NCI-H2196 treated with DMSO at 0.1 percent for 48 hours (cell line): ENCODE measurements at regions not wholly inside any gene's neighbourhood (a gene's known extent, or its start where the extent isn't known, plus 50 kb on each side); places are given as distances from the start of the nearest gene placed in this dataset.

ENCODE experiments used
- DNase-seq: peaks from one replicate; lab custom pipeline; 2025; ENCODE audit not compliant: unreplicated experiment; lab: John Stamatoyannopoulos, UW

DNA sequence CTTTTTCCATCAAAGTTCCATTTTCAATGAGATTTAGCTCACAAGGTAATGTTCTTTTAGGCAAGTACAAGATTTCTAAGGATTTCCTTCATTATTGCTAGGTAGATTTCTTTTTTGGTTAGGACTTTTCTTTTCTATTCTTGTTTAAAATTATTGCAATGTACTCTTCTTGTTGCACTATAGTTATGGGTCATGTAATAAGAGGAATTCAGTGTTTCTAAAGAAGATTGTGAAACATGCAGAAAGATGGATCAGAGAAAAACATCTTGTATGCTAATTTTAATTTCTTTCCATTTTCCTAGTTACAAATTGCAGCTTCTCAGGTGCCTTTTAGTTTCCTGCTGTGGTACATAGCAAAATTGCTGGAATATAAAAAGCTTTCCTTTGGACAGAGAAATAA lies 56.1 kb downstream of the BTG1 start:
- DNase-seq: no peak

- DNase-seq: no peak
These were observed 56.8 kb downstream of the BTG1 start for GRCh38 chr12:92088805-92089204.

GRCh38 chr12:92085736-92086040 lies 60.0 kb downstream of the BTG1 start:
- DNase-seq: no peak

DNA sequence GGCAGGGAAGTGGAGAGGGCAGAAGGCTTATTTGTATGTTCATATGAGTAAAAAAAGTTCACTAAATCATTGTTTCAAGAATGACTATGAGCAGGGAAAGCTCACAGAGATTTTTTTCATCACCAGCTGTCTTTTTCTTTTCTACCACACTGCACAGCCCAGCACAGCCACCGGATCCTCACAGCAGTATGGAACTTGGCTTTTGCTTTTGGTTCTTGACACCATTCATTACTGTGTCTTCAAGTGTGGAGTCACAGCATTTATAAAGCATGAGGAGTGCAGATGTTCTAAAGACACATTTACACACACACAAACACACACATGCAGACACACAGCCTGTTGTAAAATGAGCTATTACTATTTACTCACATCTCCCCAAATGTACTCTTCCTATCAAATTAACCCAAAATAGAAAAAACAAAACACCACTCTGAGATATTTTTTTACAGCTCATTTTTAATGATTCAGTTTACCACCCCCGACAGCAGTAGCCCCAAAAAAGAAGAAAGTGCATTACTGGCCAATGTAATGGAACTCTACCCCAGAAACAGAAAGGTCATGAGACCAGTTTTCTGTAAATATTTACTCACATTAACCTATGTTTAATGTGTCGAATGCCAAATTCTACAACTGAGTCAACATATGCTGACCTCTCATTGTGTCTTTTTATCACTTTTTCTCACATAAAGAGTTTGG lies 60.5 kb downstream of the BTG1 start:
- DNase-seq: no peak

GRCh38 chr12:92080911-92081285 lies 64.7 kb downstream of the BTG1 start:
- no peak for DNase-seq

GRCh38 chr12:92079054-92079385 lies 66.6 kb downstream of the BTG1 start:
- DNase-seq: no peak

GRCh38 chr12:92078167-92079053 lies 67.2 kb downstream of the BTG1 start:
- no peak for DNase-seq

DNA sequence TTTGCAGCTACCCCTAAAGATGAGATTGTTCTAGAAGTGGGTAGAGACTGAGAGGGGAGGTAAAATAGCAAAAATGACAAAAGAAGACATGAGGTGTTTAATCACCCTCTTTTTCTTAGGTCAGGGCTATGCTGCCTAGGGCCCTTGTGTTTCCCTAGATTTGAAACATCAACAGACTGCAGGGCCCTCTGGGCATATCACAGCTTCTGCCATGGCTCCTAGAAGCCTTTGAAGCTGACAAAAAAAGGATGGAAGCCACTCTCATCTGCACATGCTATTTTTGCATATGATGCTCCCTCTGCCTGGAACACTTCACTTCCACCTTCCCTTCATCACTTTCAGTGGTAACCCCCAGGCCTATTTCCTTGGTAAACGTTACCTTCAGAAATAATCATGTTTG lies 68.1 kb downstream of the BTG1 start:
- no peak for DNase-seq

DNA sequence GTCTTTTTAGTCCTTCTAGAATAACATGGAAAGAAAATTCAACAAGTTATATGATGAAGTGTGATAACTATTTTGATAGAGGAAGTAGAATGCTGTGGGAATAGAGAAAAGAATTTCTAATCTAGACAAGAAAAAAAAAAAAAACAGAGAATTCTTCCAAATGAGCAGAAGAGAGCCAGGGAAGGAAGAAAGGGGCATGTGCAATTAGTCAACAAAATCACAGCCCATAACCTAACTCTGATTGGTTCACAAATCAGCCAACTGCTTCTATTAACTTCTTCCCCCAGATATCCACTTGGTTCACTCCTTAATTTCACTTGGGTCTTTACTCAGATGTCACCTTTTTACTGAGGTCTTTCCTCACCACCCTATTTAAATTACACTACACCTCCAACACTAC lies 69.5 kb downstream of the BTG1 start:
- no peak for DNase-seq

DNA sequence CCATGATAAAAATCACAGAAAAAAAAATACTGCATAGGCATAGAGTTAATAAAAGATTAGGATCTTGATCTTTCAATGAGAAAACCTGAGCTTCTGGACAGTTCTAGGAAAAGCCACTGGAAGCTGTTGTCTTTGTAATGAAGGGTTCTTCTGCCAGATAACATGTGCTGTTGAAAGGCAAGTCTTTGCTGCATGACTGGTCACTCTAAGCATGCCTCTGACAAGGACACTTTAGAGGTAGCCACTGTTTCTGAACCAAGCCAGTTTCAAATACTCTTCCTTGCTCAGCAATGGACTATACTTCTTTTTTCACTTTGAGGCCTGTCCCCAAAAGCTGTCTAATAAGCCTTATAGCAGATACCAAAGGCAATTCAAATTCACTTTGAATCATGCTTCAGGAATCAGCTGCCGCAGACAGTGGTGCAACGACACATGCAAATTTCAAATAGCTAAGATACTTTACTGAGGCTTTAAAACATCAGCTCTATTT lies 70.2 kb downstream of the BTG1 start:
- DNase-seq: no peak

- no peak for DNase-seq
These were observed 70.8 kb downstream of the BTG1 start for GRCh38 chr12:92074889-92075288.

DNA sequence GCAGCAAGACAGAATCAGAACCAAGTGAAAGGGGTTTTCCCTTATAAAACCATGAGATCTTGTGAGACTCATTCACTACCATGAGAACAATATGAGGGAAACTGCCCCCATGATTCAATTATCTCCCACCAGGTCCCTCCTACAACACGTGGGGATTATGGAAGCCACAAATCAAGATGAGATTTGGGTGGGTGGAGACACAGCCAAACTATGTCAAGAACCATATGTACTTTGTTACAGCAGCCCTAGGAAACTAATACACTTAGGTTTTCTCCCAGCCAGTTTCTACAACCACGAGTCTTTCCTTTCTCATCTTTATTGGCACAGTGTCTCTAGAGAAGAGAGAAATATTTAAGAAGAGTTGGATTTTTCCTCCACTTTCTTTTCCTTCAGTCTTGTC lies 72.6 kb downstream of the BTG1 start:
- DNase-seq: no peak

- DNase-seq: no peak
These were observed 73.5 kb downstream of the BTG1 start for GRCh38 chr12:92072112-92072511.

GRCh38 chr12:92070864-92071445 lies 74.7 kb downstream of the BTG1 start:
- DNase-seq: no peak

GRCh38 chr12:92070054-92070863 lies 75.4 kb downstream of the BTG1 start:
- DNase-seq: no peak

DNA sequence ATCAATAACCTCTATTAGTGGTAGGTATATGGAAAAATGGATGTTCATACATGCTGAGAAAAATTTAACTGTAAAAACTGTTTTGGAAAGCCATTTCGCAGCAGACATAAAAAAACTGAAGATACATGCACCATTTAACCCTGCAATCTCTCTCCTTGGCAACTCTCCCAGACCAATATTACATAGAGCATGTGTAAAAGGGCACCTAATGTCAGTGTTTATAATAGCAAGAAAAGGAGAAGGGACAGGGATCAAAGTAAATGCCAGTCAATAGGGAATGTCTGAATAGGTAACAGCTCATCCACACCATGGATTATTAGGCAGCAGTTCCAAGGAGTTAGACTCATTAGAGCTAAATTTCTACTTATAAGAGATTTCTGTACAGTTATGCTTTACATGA lies 77.2 kb downstream of the BTG1 start:
- DNase-seq: peak; percentile 26

DNA sequence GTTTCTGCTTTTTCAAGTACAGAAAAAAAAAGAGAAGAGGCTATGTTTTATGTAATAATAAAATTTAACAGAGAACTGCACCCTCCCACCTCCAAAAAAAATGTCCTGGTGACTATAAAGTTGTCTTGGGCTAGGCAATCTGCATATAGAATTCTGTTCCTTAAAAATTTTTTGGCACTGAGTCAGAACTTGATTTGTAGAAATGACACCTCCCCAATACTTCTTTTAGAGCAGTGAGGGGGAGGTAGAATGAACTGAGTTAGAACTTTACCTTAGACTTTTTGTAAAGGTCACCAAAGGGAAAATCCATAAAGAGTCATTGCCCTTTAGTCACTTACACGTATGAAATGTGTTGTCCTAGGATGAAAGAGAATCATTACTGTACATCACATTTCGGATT lies 80.0 kb downstream of the BTG1 start:
- no peak for DNase-seq

- DNase-seq: peak; percentile 51
These were observed 80.6 kb downstream of the BTG1 start for GRCh38 chr12:92065018-92065499.

DNA sequence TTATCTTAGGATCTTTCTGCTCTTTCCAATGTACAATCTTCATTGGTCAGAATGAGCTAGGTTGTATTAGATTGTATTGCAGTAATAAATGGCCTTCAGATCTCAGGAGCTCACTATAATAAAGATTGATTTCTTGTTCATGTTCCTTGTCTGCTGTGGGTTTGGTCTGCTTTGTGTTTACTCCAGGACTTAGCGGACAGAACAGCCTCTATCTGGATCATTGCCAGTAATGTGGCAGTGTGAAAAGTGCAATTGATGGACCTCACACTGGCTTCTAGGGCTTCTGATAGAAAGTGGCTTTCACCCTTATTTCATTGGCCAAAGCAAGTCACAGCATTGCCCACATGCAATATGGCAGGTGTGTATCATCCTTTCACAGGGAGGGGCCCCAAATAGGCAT lies 81.2 kb downstream of the BTG1 start:
- DNase-seq: no peak

- no peak for DNase-seq
These were observed 82.0 kb downstream of the BTG1 start for GRCh38 chr12:92063641-92064040.
